GM18868 (cell line): ENCODE measurements at regions not wholly inside any gene's neighbourhood (a gene's known extent, or its start where the extent isn't known, plus 50 kb on each side); places are given as distances from the start of the nearest gene placed in this dataset.
"Not testable (repeated sequence)": the region's sequence is repeated elsewhere in the genome, so short reads cannot be mapped to it uniquely, and the experiment has no call there.

ENCODE experiments used
- ATAC-seq: cut with Tn5 transposase; IDR thresholded peaks from one replicate; pipeline ENCODE4 v1.9.1; 2021; ENCODE audit warnings: mild to moderate bottlenecking, moderate library complexity; ENCODE audit not compliant: unreplicated experiment

DNA sequence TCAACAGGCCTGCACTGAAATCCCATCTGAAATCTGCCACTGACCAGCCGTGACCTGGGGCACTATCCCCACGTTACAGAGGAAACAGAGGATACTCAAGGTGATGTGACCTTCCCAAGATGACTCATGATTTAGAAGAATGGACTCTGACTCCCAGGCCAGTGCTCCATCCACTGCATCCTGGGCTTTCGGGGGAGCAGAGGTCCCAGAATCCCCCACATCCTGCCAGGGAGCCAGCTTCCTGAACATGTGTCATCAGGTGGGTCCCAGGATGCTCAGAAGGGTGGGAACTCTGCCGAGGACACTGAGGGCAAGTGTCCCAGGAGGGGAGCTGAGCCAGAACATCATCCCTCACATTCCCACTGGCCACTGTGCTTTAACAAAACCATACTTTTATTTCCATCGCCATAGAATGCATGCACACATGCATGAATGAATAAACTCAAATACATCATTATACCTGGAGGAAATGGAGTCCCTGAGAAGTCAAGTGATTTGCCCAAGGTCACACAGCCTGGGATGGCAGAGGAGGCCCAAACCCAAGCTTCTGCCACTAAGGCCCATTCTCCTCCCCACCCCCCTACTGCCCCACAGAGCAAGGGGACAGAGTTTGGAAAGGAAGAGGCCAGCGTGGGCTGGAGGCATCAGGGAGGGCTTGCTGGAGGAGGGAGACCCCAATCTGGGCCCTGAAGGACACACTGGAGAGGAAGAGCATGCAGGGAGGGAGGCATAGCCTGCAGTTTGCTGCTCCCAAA lies 189.4 kb downstream of the MATN1 start:
- no peak for ATAC-seq

GRCh38 chr1:30533141-30533540 lies 190.2 kb downstream of the MATN1 start:
- no peak for ATAC-seq

DNA sequence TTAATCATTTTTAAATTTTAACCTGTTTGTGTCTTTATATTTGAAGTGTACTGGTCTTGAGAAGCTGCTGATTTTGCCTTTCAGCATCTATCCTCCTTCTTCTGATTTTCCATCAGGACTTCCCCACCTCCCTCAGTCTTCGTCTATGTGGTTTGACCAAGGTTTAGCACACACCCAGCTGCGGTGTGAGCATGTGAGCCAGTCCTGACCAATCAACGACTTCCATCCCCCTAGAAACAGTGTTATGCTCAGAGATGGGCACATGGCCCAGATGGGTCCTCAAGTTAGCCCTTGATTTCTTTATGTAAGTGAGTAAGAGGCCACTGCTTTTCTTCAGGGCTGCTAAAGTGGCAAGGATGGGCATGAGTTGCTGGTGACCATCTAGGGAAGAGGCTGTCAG lies 190.8 kb downstream of the MATN1 start:
- no peak for ATAC-seq

DNA sequence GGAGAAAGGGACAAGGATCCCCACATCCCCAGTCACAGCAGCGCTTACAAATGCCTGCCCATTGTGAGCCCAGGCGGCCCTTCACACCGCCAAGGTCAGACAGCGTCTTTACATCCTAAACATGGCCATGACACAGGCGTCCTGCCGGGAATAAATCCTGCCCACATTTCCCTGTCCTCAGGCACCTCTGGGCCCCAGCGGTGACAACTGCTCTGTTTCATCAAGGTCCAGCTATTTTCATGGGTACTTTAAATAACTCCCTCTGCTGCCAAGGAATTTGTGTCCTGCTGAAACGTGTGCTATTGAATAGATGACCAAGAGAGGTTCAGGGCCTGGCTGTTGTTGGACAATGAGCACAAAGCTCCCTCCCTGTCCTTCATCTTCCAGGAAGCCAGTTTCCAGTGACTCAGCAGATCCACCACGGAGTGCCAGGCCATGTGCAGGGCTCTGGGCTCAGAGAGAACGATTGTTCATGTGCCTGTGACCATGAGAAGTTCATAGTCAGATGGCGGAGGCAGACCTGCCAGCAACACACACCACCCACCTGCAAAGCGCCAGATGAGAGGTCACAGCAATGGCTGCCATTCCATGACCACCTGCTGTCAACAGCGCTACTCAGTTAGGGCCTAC lies 195.8 kb downstream of the MATN1 start:
- ATAC-seq = no peak

DNA sequence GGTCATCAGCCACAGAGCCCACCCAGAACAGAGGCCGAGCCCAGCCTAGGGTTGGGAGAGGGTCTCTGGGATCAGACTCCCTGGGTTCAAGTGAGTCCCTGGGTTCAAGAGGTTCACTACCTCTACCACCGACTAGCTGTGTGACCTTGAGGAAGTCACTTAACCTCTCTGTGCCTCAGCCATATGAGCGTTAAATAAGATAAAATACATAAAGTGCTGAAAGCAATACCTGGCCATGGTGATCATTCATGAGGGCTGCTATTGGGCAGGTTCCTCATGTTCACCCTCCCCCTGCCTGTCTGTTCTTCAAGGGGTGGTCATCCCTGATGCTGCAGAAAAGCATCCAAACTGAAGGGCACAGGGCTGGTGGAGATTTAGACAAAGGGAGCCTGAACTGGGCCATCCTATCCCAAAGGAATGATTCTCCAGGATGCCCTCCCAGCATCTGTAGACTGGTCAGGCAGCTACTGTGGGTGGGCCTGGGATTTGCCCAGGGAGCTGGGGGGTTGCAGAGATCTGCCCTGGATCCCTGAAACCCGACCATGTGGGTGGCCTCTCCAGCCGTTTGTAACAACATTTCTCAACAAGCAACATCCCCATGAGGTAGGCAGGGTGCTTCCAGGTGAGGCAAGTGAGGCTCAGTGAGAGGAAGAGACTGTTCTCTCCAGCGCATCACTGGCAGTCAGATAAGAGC lies 196.6 kb downstream of the MATN1 start:
- ATAC-seq = no peak

DNA sequence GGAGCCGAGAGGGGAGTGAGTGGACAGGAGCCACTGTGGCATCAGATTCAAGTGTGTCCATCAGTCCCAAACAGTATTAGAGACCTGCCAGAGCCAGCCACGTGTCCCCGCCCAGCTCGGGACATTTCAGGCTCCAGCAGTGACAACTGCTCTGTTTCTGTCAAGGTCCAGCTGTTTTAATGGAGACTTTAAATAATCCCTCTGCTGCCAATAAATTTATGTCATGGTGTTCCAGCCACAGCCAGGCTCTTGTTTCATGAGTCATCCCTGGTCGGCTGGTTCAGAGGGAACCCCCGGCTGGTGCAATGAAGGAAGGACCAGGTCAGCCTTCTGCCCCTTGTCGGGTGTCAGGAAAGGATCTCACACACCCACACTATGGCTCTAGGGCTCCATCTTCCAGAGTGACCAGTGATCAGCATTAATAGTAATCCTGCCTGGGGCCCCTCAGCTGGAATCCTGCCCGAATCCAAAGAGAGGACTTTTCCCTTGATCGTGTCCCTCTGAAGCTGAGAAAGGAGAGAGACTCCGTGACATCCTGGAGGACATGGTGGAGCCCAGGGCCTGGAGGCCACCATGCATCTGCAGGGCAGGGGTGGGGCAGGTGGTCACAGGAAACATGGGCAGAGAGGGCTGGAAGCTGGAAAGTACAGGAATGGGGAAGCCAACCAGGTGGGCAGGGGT lies 197.3 kb downstream of the MATN1 start:
- no peak for ATAC-seq

DNA sequence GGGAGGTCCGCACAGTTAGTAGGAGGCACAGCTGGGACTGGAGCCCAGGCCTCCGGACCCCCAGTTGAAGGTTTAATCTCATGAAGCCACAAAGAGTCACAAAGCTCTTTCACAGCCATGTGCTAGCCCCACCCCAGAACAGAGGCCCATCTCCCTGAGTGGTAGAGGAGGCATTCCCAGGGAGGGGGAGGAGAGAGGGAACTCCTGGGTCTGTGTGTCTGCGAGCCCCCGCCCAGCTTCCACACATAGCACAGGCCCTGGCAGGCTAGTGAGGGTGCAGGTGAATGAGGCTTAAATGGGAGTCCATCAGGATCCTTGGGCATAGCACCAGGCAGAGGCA lies 197.8 kb downstream of the MATN1 start:
- ATAC-seq = no peak

DNA sequence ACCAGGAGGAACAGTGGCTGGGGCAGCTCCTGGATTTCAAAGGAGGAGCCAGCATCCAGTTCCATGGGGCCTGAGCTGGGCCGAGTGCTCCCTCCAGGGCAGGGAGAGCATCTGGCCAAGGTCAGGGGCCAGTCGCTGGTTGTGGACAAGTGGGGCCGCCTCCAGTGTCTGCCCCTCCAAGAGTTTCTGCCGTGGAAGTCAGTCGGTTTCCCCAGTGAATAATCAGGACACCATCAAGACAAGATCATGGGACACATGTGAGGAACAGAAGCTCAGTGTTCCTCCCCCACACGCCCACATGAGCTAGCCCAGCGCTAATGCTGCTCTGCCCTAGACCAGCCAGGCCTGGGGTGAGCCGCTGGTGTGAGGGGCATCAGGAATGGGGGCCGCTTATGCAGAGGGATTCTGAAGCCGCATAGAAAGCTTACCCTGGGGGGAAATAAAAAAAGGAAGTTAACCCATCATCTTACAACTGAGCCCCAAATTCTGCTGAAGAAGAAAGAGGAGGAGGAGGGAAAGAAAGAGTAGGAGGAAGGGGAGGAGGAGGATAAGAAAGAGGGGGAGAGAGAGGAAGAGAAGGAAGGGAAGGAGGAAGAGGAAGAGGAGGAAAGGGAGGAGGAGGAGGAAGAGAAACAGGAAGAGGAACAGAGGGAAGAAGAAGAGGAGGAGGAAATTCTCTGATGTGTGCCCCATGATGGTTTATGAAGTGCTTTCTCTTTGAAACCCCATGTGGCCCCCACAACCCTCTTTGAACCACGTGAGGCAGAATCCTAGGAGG lies 198.4 kb downstream of the MATN1 start:
- no peak for ATAC-seq

- ATAC-seq = not testable (repeated sequence)
Measured at GRCh38 chr1:30524025-30524555, 199.3 kb downstream of the MATN1 start.

DNA sequence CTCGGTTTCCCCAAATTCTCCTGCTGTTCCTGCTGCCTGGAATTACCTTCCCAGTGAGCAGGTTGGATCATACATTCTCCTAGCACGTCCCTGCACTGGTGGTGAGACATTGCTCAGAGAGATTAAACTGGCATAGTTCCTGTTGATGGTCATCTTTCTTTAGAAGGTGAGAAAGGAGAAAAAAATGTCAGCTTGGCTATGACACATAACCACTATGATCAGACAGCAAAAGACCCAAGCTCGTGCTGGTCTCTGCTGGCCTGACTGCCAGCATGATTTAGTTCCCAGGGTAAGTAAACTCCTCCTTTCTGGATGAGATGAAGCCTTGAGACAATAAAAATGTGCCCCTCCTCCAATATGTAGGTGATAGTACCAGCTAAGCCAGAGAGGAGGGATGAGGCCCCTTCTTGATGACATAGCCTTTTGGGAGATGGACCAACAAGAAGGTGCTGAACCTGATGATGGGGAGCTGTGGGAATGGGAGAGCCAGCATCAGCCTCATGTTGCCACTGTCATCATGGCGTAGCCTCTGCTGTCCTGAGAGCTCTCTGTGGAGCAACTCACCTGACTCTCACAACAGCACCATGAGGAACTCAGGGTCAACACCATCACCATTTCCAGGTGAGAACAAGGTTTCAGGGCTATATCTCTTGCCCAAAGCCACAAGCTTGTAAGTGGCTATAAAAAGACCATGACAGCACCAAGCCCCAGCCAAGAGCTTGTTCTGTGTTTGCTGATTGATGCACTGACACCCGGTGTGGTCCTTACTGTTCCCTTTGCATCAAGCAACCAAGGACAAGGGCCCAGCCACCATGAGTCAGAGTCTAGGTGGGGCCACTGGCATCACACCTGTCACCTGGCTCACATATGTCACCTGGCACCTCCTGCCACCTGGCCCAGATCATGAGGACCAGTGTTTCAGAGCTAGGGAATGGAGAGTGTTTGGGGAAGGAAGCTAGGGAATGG lies 200.0 kb downstream of the MATN1 start:
- no peak for ATAC-seq

DNA sequence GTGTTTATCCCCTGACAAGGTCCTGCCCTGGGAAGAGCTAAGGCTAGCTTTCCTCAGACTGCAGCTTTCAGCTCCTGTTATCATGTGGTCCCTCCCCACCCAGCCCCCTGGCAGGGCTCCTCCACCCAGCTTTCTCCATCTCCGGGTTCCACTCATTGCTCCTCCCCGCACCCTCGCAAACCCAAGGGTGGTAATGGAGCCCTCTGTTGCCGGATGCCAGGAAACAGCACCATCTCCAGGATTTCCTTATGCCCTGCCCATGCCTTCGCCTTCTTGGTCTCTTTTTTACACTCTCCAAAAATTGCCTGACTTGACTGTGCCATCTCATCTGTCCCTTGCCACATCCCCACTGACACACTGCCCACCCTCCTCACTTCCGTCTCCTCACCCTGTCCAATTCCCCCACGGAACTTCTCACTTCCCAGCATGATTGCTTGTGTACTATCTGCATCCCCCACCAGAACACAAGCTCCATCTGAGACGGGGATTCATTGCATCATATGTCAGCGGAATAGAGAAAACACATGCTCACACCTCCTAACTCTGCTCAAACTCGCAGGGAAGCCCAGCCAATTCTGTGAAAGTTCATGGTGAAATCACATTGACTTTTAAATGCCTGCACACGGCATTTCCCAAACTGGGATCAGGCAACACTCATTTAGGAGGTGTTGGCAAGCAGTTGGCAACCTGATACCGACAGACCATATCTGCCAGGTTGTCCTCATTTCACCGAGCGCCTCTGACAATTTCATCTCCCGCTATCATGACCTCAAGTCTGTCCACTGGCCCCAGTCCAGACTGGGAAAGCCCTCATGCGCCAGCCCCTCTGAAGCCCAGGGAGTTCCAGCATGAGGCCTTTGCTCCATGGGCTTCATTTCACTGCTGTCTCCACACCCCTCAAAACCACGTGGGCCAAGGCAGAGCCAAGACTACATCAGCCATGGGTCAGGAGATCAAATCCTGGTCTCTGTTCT lies 201.1 kb downstream of the MATN1 start:
- no peak for ATAC-seq

DNA sequence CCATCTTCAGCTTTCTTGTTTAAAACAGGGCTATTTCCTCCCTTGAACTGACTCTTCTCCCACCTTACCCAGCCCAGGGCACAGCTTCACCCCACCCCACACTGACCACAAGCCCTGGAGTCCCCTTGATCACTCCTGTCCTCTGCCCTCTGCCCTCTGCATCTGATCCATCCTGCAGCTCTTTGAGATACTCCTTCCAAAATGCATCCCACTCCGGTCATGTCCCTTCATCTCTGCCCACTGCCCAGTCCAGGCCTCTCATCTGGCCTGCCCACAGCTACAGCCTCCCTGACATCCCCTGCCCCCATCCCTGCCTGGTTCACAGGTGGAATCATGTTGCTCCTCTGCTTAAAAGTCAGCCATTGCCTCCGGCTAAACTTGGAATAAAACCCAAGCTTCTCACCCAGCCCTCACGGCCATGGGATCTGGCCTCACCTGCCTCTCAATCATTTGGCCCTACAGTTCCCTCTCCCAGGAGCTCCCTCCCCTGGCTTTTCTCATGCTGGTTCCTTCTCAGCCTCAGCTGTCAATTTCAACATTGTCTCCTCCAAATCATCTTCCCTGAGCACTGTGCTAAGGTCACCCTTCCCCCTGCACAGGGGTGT lies 202.0 kb downstream of the MATN1 start:
- no peak for ATAC-seq

- no peak for ATAC-seq
Measured at GRCh38 chr1:30520476-30520875, 202.9 kb downstream of the MATN1 start.

- no peak for ATAC-seq
Measured at GRCh38 chr1:30519201-30519763, 204.1 kb downstream of the MATN1 start.

- no peak for ATAC-seq
Measured at GRCh38 chr1:30518696-30519095, 204.7 kb downstream of the MATN1 start.

DNA sequence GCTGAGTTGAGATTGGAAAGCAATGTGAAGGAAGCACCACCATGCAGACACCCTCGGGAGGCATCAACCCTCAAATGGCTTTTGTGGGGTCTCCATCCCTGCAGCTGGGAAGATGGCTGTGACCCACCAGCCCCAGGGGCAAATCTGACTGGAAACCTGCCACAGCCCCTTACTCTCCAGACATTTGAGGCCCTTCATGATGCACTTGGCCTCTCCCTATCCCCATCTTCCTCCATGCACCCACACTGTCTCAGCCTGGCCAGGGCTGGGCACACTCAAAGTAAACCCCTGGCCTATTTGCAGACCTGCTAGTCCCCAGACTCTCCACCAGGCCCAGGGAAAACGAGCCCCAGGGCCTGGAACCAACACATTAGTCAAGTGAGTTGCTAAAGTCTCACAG lies 205.2 kb downstream of the MATN1 start:
- no peak for ATAC-seq

DNA sequence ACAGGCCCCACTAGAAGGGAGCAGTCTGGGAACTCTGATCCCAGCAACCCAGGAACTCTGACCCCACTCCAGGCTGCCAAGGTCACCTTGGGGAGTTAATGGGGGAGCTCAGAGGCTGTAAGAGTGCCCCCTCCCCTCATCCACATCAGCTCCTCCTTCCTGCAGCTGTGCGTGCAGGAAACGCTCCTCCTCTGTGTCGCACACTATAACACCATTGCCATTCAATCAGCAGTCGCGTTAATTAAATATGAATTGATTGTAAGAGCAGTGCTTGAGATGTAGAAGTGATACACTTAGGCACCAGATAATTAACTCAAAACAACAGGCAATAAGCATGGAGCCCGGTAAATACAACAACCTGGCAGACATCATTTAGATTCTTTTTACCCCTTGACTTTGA lies 205.7 kb downstream of the MATN1 start:
- ATAC-seq = not testable (repeated sequence)

DNA sequence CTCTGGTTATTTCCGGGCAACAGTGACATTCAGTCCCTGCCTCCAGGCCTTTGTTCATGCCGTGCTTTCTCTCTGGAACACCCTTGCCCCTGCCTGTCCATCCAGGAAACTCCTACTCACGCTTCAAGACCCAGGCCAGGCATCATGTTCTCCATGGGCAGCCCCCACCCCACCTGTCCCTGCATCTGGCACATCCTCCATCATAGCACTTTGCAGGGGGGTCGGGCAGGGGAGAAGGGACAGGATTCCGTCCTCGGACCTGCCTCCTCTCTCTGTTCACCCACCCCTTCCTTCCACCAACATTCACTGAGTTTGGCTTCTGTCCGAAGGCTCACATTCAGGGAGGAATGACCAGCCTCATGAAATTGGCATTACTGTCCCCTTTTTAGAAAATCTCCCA lies 206.1 kb downstream of the MATN1 start:
- ATAC-seq = not testable (repeated sequence)
